Right atrium auricular region (tissue), 2 donors: ENCODE measurements at regions not wholly inside any gene's neighbourhood (a gene's known extent, or its start where the extent isn't known, plus 50 kb on each side); places are given as distances from the start of the nearest gene placed in this dataset.

ENCODE experiments used
- DNase-seq: peaks from one replicate; pipeline ENCODE4 v3.0.0-alpha.2; 2019; ENCODE audit warnings: low spot score
- H3K27ac ChIP-seq, 2 donors: fragments of 200-600 bp; sonication (generic); 1 replicate in 1 of 2; 2 replicates in 1 of 2; pipeline ENCODE4 v1.5.1; 2016 to 2019
- H3K27me3 ChIP-seq, 2 donors: fragments of 200-600 bp; sonication (generic); one replicate each; pipeline versions ENCODE4 v1.5.1 to v1.6.0; 2017 to 2019
- H3K36me3 ChIP-seq: fragments of 200-600 bp; sonication (generic); one replicate; pipeline ENCODE4 v1.5.1; 2016
- H3K4me1 ChIP-seq, 2 donors: fragments of 200-600 bp; sonication (generic); one replicate each; pipeline versions ENCODE4 v1.5.1 to v1.6.0; 2017 to 2019
- H3K4me3 ChIP-seq, 2 donors: fragments of 200-600 bp; sonication (generic); 1 replicate in 1 of 2; 2 replicates in 1 of 2; pipeline ENCODE4 v1.5.1; 2017 to 2019; ENCODE audit warnings: mild to moderate bottlenecking in 1 of 2, moderate library complexity in 1 of 2
- H3K9me3 ChIP-seq, 2 donors: fragments of 200-600 bp; sonication (generic); one replicate each; pipeline ENCODE4 v1.5.1; 2019
- CTCF ChIP-seq, 2 donors: fragments of 200-600 bp; sonication (generic); IDR thresholded peaks; one replicate each; pipeline ENCODE4 v1.5.1; 2019; ENCODE audit warnings: antibody characterized with exemption in 2 of 2

- TF ChIP-seq CTCF (IDR thresholded peaks at IDR 0.05), result no peak
- Histone ChIP-seq H3K4me3 (no peak overlapping the region), H3K27me3 (no peaks in the 10 kb centered on the region), H3K4me1 (no peaks in the 10 kb centered on the region), H3K36me3 (no peaks in the 10 kb centered on the region), H3K27ac (no peak overlapping the region), H3K9me3 (no peaks in the 10 kb centered on the region)
- no peak for DNase-seq
Observed at GRCh38 chr12:24133384-24133783, 183.9 kb upstream of the SOX5 start.

GRCh38 chr12:24127919-24128721 is 178.7 kb upstream of the SOX5 start:
- no peak overlapping the region for H3K27ac ChIP-seq
- H3K9me3 ChIP-seq, result no peaks in the 10 kb centered on the region
- no peaks in the 10 kb centered on the region for H3K36me3 ChIP-seq
- no peaks in the 10 kb centered on the region for H3K4me1 ChIP-seq
- no peak for DNase-seq
- TF ChIP-seq CTCF (IDR thresholded peaks at IDR 0.05), result no peak
- no peaks in the 10 kb centered on the region for H3K27me3 ChIP-seq
- H3K4me3 ChIP-seq, result no peak overlapping the region

- no peak overlapping the region for H3K4me3 ChIP-seq
- no peak for DNase-seq
- TF ChIP-seq CTCF (IDR thresholded peaks at IDR 0.05), result no peak
- H3K9me3 ChIP-seq, result no peaks in the 10 kb centered on the region
- H3K4me1 ChIP-seq, result no peaks in the 10 kb centered on the region
- H3K27me3 ChIP-seq, result no peaks in the 10 kb centered on the region
- H3K27ac ChIP-seq, result no peak overlapping the region
- H3K36me3 ChIP-seq, result no peaks in the 10 kb centered on the region
Observed at GRCh38 chr12:24125280-24125679, 175.8 kb upstream of the SOX5 start.

GRCh38 chr12:24121911-24122310 is 172.4 kb upstream of the SOX5 start:
- H3K9me3 ChIP-seq, result no peaks in the 10 kb centered on the region
- H3K27ac ChIP-seq, result no peak overlapping the region
- no peaks in the 10 kb centered on the region for H3K4me1 ChIP-seq
- no peaks in the 10 kb centered on the region for H3K36me3 ChIP-seq
- H3K27me3 ChIP-seq, result no peaks in the 10 kb centered on the region
- DNase-seq, result no peak
- H3K4me3 ChIP-seq, result no peak overlapping the region
- no peak for TF ChIP-seq CTCF (IDR thresholded peaks at IDR 0.05)

GRCh38 chr12:24118668-24119067 is 169.2 kb upstream of the SOX5 start:
- no peak for TF ChIP-seq CTCF (IDR thresholded peaks at IDR 0.05)
- no peak for DNase-seq
- Histone ChIP-seq H3K4me3 (no peak overlapping the region), H3K27ac (peak overlapping the region in 1 of 2 donors; percentile 3), H3K4me1 (no peaks in the 10 kb centered on the region), H3K27me3 (no peaks in the 10 kb centered on the region), H3K36me3 (no peaks in the 10 kb centered on the region), H3K9me3 (no peaks in the 10 kb centered on the region)

GRCh38 chr12:24116548-24116947 is 167.1 kb upstream of the SOX5 start:
- no peak for DNase-seq
- Histone ChIP-seq H3K27me3 (no peaks in the 10 kb centered on the region), H3K36me3 (no peaks in the 10 kb centered on the region), H3K9me3 (no peaks in the 10 kb centered on the region), H3K4me1 (no peaks in the 10 kb centered on the region), H3K27ac (no peak overlapping the region), H3K4me3 (no peak overlapping the region)
- no peak for TF ChIP-seq CTCF (IDR thresholded peaks at IDR 0.05)
